ENCODE measurements at regions not wholly inside any gene's neighbourhood (a gene's known extent, or its start where the extent isn't known, plus 50 kb on each side); places are given as distances from the start of the nearest gene placed in this dataset.

DNA sequence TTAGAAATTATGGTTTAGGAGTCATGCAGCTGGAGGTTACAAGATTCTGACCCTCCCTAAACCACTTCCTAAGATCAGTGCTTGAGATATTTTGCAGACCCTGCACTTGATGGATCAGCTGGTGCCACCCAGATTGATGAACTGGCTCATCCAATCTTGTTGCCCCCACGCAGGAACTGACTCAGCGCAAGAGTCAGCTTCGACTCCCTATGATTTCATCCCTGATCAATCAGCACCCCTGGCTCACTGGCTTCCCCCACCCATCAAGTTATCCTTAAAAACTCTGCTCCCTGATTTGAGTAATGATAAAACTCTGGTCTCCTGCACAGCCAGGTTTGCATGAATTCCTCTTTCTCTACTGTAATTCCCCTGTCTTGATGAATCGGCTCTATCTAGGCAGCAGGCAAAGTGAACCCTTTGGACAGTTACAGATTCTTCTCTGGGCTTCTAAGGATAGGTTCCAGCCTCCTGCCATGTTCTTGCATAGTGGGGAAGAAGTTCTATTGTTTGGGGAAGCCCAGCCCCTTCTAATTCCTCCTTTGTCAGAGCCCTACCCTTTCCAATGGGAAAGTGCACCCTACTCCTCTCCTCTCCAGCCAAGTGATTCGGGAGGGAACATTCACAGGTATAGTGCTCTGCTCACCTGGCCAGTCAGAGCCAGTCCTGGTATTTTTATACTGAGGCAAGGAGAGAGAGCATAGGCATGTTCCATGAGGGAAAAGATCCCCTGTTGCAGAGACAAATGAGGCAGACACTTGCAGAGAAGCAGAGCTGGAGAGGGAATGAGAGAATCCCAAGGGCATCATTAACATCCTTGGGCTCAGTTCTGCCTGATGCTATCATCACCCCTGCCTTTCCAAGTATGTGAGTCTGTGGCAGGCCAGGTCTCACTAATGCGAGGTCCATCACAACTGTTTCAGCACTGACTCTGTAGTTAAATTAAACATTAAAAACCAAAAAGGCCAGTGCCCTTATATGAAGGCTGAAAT is 224.4 kb upstream of the GALNT17 start:
- DNase-seq, result no peak

DNA sequence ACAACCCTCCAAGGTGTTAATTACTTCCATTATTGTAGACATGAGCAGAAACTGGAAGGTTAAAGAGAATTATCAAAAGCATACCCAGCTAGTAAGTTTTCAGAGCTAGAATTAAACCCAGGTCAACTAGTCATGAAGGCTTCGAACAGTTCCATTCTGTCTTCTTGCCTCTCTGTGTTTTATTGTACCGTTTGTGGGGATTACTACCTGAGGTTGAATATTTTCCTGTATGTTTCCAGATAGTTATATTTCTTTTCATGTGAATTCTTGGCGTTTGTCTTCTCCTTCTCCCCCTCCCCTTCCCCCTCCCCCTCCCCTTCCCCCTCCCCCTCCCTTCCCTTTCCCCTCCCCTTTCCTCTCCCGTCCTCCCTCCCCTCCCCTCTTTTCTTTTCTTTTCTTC is 218.0 kb upstream of the GALNT17 start:
- no peak for DNase-seq

DNA sequence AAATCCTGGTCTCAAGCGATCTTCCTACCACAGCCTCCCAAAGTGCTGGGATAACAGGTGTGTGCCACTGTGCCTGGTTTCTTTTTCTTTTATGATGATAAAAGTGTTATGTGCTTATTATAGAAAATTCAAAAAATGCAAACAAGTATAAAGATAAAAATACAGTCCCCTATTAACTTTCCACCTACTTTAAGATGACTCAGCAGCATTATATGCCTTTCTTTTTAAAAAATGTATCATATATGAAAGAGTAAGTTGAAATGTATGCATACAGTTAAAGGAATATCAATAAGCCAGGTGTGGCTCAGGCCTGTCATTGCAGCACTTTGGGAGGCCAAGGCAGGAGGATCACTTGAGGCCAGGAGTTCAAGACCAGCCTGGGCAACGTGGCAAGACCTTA is 216.9 kb upstream of the GALNT17 start:
- no peak for DNase-seq

DNA sequence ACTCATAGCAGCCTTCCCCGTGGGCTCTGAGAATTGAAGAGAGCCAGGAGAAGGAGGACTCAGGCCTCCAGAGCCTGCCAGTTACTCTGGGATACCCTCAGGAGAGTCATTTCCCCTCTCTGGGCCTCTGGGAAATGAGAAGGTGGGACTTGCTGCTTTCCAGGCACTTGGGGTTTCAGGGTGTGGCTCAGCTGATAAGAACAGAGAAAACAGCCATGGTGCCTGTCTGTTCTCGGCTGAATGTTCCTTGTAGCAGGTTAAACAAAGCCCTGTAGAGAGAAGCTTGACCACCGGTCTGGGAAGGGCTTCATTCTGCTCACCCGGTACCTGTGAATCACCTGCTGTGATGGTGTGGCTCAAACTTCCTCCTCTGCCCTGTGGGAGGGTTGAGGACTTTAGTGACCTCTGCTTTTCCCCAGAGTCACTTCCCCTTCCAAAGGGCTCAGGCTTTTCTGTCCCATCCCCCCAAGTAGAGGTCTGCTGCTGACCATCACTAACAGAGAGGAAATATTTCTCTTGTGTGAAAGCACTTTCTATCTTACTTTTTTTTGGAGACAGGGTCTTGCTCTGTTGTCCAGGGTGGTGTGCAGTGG is 212.4 kb upstream of the GALNT17 start:
- DNase-seq, result no peak

DNA sequence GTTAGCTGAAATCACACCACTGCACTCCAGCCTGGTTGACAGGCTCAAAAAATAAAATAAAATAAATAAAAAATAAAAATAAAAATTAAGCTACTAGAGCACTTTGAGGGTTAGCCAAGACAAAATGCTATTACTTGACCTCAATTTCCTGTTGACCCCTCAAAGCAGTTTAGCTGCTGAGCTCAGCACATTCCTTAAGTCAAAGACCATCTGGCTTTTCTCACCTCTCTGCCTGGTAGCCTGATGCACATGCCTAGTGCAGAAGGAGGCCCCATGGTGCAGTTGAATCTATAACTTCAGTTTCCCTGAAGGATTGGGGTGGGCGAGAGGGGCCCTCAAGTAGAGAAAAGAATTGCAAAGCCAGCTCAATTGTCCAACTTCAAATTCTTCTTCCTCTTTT is 211.1 kb upstream of the GALNT17 start:
- no peak for DNase-seq

DNA sequence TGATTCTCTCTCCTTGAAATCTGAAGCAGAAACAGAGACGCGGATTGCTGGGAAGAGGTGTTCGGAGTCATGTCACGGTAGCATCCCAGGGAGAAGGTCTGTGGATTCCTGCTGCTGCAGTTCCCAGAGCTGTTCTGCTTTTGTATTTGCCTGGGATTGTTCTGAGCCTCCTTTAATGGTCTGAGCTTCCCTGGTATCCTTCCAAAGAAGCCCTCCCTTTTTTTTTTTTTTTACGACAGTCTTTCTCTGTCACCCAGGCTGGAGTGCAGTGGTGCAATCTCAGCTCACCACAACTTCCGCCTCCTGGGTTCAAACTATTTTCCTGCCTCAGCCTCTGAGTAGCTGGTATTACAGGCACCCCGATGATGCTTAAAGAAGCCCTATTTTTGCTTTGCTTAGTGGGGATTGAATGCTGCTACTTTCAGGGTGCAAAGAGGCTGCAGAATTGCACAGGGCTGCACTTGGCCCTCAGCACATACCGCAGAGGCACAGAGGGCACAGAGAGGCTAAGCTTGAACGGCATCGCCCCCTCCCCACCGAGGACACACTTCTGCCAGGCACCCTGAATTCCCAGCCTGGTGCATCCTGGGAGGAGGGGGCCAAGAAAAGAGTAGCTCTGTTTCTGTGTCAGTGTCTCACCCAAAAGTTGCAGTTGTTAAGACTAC is 208.6 kb upstream of the GALNT17 start:
- no peak for DNase-seq

DNA sequence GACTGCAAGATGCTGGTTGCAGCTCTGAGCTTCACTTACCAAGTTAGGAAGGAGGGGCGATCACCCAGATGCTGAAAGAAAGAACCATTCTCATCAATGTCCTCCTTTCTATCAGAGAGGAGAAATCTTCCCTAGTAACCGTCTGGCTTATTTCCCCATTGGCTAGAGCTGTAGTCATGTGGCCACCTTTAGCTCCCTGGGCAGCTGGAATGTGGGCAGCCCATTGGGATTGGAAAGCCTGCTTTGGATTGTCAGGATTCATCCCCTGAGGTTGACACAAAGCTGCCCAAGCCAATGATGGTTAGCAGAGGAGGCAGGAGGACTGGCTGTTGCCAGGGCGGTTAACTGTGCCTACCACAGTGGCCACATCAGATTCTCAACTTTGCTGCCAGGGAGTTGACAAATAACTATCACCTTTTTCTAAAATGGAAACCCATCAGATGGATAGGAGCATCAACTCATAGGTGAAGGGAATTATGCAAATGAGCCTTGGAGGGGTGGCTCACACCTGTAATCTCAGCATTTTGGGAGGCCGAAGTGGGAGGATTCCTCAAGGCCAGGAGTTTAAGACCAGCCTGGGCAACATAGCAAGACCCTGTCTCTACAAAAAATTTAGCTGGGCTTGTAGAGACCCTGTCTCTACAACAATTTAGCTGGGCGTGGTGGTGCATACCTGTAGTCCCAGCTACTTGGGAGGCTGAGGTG is 206.4 kb upstream of the GALNT17 start:
- DNase-seq, result no peak

DNA sequence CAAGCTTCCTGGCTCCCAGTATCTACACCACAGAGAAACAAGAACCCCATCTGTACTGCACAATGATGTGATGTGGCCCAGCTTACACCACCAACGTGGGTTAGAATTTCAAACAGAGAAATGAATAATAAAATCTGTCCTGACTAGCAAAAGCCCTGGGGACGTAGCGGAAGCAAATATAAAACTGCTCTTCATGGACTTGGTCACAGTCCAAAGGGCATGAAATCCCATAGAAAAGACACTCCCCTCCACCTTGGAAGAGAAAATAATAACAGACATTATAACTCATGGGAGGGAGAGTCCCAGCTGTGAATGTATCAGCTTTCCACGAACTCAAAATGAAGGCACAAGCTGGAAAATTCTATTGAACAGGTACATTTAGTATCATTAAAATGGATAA is 205.3 kb upstream of the GALNT17 start:
- DNase-seq, result no peak

DNA sequence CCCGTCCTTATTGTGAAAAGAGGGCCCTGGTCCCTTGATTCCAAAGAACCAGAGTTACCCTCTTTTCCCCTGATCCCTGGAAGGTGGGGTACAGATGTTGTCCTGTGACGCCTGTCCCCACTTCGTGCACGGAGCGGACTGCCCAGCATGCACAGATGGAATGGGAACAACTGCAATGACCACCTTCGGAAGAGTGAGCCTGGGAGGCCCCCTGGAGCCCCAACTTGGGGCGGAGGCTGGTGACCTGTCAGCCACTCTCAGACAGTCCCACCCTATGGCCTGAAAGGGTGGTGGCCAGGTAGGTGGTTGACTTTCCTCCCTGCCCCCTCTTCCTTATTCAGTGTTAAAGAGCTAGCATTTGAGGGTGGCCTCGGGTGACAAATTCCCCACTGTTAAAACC is 196.6 kb upstream of the GALNT17 start:
- no peak for DNase-seq

DNA sequence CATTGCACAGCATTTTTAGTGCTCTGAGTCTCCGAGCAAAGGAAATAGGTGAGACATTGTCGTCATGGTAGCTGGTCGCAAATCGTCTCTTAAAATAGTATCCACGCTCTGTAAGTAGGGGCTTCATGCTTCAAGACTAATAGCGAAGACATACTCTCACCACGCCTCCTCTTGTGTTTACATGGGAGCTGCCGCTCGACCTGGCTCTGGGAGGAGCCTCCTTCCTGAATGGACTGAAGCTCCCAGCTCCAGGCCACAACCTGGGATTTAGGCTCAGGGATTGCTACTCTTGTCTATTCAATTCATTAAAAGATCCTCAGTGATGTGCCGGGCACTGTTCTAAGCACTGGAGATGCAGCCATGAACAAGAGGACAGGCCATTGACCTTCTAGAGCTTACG is 196.1 kb upstream of the GALNT17 start:
- no peak for DNase-seq

DNA sequence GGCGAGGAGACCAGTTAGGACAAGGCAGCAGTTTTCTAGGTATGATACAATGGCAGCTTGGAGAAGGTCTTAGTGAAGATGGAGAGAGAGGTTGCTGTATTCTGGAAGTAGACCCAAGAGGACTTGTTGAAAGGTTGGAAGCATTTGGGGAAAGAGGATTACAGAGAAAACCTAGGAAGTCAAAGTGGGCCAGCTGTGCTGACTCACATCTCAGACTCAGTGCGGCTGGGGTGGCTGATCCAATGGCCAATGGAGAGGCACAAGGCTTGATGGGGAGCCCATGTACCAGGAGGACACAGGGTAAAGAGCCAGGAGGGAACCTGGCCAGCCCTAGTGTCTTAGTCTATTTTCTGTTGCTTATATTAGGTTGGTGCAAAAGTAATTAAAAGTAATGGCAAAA is 194.5 kb upstream of the GALNT17 start:
- no peak for DNase-seq

DNA sequence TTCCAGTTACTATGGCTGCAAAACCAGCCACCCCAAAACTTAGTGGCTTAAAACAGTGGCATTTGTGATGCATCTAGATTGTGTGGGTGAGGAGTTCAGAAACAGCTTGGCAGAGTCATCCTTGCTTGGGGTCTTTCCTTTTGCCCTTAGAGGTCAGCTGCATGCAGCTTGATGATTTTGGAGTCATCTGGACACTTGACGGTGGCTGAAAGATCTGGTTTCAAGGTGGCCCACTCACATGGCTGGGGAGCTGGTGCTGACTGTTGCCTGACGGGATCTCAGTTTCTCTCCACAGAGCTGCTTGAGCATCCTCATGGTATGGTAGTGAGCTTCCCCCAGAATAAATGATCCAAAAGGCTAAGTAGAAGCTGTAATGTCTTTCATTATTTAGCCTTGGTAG is 191.3 kb upstream of the GALNT17 start:
- DNase-seq, result no peak

DNA sequence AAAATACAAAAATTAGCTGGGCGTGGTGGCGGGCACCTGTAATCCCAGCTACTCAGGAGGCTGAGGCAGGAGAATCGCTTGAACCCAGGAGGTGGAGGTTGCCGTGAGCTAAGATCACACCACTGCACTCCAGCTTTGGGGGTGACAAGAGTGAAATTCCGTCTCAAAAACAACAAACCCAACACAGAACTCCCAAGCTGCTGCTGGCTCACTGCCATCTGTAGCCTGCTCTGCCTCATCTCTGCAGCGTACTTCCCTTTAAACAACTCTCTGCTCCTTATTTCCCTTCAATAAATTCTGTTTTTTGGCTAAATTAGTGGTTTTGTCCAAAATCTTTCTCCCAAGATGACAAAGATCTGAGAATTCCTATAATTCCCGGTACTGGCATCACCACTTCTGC is 189.2 kb upstream of the GALNT17 start:
- DNase-seq, result no peak

DNA sequence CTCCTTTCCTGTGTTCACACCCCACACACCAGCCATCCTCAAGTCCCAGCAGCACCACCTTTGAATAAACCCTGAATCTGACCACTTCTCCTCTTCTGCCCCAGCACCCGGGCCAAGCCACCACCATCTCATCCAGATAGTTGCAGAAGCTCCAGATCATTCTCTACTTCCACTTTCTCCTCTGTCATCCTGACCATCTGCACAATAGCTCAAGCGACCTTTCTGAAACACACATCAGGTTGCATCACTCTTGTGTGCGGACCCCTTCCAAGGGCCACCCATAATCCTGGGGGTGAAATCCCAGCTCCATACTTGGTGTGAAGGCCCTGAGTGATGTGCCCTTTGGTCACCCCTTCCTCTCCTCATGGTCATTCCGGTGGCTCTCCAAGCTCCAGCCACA is 187.4 kb upstream of the GALNT17 start:
- DNase-seq, result no peak

DNA sequence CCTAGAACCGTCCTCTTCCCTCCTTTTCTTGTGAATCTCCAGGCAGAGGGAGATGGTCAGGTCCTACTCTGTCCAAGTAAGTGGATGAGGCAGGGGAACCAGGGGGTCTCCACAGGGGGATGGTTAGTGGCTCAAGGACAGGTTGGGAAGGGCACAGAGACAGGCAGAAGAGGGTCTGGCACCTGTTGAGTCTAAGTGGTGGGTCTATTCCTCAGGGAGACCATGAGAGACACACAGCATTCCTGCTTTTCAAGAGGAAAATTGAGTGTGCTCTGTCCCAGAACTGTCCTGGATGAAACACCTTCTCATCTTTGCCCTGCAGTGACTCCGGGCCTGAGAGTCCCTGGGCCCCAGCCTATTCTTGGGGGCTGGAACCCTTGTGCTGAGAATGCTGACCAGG is 184.8 kb upstream of the GALNT17 start:
- DNase-seq, result no peak

DNA sequence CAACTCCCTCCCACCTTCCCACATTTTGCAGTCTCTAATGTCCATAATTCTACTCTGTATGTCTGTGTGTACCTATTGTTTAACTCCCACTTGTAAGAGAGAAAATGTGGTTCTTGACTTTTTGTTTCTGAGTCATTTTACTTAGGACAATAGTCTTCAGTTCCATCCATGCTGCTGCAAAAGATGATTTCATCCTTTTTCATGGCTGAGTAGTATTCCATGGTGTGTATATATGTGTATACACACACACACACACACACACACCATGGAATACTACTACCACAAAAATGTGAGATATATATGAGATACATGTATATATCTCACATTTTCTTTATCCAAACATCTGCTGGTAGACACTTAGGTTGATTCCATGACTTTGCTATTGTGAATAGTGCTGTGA is 182.1 kb upstream of the GALNT17 start:
- no peak for DNase-seq

DNA sequence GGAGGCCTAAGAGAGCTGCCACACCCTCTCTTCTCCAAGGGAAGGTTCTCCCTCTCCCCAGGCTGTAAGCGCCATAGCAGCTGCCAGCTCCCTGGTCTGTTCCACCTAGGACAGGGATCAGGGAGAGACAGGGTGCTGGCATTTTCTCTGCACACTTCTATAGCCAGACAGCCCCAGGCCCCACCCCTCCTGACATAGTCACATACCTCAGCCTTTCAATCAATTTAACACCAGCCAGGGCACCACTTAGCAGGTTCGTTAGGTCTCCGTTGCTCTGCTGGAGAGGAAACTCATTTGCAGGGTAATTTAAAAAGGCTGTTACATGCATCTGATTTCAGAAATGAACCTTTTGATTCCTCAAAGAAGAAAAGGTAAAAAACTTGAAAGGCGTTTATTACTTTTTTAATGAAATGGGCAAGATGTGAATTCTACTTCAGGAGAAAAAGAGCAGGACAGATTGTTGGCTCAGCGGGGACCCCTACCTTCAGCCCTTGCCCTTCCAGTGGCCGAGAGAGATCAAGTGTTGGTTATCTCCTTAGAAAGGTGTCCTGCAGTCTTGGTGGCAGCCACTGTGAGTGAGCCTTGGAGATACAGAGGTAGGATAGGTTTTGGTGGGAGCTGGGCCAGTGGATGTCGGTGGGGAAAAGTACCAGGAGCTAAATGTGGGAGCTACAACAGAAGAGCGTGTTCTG is 180.5 kb upstream of the GALNT17 start:
- no peak for DNase-seq

DNA sequence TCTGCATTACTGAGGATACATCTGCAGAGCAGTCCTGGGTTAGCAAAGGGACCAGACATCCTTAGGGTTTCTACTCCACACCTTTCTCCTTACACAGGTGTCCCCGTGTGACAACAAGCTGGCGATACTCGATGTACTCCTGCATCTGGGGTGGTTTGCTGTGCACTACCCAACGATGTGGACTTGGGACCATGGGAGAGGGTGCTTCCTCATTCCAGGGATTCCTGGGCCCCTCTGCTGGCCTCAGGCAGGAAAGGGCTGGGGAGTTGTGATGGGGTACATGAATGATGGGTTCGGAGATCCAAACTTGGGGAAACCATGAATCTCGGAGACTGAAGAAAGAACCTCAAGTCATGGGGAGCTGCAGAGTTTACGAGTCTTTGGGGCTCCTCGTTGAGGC is 179.6 kb upstream of the GALNT17 start:
- no peak for DNase-seq

DNA sequence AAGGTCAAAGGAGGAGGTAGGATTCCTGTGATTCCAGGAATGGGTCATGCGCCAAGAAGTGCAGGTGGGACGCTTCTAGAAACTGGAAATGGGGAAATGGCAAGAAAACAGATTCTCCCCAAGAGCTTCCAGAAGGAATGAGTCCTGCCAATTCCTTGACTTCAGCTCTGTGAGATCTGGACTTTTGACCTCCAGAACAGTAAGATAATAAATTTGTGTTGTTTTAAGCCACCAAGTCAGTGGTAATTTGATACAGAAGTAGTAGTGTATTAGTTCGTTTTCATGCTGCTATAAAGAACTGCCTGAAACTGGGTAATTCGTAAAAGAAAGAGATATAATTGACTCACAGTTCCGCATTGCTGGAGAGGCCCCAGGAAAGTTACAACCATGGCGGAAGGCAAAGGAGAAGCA is 178.6 kb upstream of the GALNT17 start:
- DNase-seq, result no peak

DNA sequence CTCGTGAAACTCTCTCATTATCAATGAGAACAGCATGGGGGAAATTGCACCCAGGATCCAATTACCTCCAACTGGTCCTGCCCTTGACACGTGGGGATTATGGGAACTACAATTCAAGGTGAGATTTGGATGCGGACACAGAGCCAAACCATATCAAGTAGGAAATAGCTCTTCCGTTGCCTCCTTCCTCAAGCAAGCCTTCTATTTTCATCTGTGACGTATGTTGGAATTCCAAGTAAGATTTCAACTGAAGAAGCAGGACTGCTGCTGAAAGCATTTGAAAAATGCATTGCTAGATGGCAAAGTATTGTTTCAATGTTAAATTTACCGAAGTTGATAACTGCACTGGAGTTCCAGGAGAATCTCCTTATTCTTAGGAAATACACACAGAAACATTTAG is 178.1 kb upstream of the GALNT17 start:
- DNase-seq, result no peak

DNA sequence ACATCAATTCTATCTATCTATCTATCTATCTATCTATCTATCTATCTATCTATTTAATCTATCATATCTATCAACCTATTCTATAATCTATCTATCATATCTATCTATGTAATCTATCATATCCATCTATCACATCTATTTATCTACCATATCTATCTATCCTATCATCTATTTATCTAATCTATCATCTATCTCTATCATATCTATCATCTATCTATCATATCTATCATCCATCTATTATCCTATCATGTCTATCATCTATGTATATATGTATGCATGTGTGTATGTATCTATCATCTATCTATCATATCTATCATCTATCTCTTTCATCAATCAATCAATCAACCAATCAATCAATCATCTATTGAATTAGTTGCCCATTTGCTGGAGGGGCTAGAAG is 159.3 kb upstream of the GALNT17 start:
- DNase-seq, result no peak

DNA sequence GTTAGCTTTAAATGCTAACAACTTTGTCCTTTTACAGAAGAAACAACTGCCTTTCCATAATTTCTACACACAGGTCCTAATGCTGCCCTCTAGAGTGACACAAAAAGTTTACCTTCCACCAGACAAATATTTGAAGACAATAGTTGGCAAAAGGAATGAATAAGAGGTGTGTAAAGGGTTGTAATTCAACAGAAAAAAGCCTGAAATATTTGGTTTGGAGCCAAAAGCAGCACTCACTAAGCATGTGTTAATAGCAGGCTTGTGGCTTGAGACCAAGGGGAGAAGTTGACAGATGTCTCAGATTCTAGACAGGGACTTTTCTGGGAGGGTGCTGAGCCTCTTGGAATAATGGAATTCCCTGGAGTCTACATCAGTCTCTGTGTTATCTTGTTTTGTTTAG is 156.2 kb upstream of the GALNT17 start:
- no peak for DNase-seq

DNA sequence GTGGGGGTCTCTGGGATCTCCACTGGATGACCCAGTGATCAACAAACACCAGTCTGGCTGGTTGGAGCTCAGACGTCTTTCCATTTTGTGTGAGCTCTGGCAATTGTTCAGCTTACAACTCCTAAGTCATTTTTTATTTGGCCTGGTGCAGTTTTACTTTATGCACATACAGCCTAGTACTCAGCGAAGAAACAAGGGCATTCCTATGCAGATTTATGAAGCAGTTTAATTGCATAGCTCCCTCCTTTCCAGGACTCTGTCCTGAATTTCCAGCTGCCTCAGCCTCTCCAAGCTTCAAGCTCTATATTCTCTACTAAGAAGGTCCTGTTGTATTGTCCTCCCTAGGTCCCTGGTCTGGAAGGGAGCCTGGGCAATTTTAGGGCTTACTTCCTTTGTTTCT is 145.6 kb upstream of the GALNT17 start:
- DNase-seq, result no peak

Data from NCI-H2029 (cell line).